ENCODE measurements at regions not wholly inside any gene's neighbourhood (a gene's known extent, or its start where the extent isn't known, plus 50 kb on each side); places are given as distances from the start of the nearest gene placed in this dataset.

- TF ChIP-seq, protein P1, sequence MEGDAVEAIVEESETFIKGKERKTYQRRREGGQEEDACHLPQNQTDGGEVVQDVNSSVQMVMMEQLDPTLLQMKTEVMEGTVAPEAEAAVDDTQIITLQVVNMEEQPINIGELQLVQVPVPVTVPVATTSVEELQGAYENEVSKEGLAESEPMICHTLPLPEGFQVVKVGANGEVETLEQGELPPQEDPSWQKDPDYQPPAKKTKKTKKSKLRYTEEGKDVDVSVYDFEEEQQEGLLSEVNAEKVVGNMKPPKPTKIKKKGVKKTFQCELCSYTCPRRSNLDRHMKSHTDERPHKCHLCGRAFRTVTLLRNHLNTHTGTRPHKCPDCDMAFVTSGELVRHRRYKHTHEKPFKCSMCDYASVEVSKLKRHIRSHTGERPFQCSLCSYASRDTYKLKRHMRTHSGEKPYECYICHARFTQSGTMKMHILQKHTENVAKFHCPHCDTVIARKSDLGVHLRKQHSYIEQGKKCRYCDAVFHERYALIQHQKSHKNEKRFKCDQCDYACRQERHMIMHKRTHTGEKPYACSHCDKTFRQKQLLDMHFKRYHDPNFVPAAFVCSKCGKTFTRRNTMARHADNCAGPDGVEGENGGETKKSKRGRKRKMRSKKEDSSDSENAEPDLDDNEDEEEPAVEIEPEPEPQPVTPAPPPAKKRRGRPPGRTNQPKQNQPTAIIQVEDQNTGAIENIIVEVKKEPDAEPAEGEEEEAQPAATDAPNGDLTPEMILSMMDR (IDR thresholded peaks at IDR 0.05; ENCODE audit: low read depth, low read length), result no peak
- no peak for DNase-seq (ENCODE audit: extremely low read depth, low read depth)
Observed at GRCh38 chr6:54440549-54440948, 132.3 kb downstream of the TINAG start.

DNA sequence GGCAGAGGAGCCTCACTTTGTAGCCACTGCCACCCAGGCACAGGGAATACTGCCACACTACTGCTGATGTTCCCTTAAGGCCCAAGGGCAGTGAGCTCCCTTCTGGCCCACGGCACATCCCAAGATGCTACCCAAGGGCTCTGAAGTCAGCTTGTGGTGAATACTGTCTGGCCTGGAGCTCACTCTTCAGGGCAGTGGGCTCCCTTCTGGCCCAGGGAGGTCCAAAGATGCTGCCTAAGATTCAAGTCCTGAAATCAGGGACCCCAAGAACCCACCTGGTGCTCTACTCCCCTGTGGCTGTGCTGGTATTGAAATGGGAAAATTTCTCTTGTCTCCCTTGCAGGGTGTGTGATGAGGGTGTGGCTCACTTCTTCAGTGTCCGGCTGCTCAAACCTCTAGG is 132.8 kb downstream of the TINAG start:
- TF ChIP-seq, protein P1 (IDR thresholded peaks at IDR 0.05; ENCODE audit: low read depth, low read length), result no peak
- DNase-seq (ENCODE audit: extremely low read depth, low read depth), result no peak

DNA sequence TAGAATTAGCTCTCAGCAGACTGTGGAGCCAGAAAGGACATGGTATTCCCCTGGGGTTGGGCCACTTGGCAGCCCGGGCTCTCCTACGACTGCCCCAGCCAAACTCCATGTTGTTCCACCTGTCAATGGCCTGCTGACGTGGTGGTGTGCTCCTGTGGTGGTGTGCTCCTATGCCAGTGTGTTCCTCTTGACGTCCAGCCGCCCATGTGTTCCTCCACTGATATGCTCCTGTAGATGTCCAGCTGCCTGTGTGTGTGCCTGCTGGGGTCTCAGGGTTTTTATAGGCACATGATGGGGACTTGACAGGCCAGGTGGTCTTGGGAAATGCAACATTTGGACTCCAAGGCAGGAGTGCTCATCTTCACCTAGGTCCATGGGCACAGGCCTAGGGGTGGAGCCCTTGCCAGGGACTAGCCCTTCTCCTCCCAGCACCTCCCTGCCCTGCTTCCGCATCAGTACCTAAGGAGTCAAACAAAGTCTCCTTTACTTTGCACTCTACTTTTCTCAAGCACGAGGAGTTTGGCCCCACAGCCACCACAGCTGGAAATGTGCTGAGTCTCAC is 133.5 kb downstream of the TINAG start:
- no peak for DNase-seq (ENCODE audit: extremely low read depth, low read depth)
- TF ChIP-seq, protein P1 (IDR thresholded peaks at IDR 0.05; ENCODE audit: low read depth, low read length), result no peak

GRCh38 chr6:54445207-54445606 is 137.0 kb downstream of the TINAG start:
- no peak for DNase-seq (ENCODE audit: extremely low read depth, low read depth)
- TF ChIP-seq, protein P1 (IDR thresholded peaks at IDR 0.05; ENCODE audit: low read depth, low read length), result no peak

GRCh38 chr6:54448617-54449016 is 140.4 kb downstream of the TINAG start:
- DNase-seq (ENCODE audit: extremely low read depth, low read depth), result no peak
- TF ChIP-seq, protein P1 (IDR thresholded peaks at IDR 0.05; ENCODE audit: low read depth, low read length), result no peak

GRCh38 chr6:54451516-54451915 is 143.3 kb downstream of the TINAG start:
- TF ChIP-seq, protein P1 (IDR thresholded peaks at IDR 0.05; ENCODE audit: low read depth, low read length), result no peak

DNA sequence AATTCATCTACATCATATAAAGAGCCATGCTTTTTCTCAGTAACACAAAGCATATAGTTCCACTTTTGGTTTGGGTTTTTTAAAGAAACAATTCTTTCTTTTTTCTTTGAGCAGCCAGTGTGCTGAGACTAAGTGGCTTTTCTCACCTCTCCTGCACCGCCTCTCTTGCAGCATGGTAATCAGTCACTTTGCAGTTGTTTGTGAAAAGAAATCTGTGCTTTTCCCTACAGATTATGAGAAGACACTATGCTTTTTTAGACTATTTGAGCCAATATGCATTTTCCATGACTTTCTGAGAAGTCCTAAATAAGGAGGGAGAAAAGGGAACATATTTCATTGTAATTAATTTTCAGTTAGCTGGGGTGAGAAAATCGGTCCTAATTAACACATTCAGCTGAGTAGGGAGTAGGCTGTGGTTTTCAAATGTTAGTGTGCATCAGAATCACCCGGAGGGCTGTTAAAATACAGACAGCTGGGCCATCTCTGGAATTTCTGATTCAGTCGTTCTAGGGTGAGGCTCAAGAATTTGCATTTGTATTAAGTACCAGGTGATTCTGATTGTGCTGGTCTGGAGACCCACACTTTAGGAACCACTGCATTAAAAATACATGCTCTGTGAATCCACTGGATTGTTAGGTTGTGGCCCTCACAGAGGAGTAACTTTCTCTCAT is 155.2 kb downstream of the TINAG start:
- no peak for DNase-seq (ENCODE audit: extremely low read depth, low read depth)

More at GRCh38 chr6:54451516-54451915, 143.3 kb downstream of the TINAG start:
- no peak for DNase-seq (ENCODE audit: extremely low read depth, low read depth)

More for the DNA sequence above, 155.2 kb downstream of the TINAG start:
- TF ChIP-seq, protein P1 (IDR thresholded peaks at IDR 0.05; ENCODE audit: low read depth, low read length), result no peak
